Liver (tissue), 3 donors: ENCODE measurements at regions not wholly inside any gene's neighbourhood (a gene's known extent, or its start where the extent isn't known, plus 50 kb on each side); places are given as distances from the start of the nearest gene placed in this dataset.

Experiments
- FOXA1 ChIP-seq: IDR thresholded peaks from 2 replicates; pipeline ENCODE4 v1.6.1; 2016; ENCODE audit warnings: antibody characterized with exemption
- GABPA ChIP-seq, 2 donors: IDR thresholded peaks in 1 of 2; conservative IDR thresholded peaks in 1 of 2; 2 replicates each; pipeline ENCODE4 v1.6.1; 2016; ENCODE audit warnings: antibody characterized with exemption in 2 of 2, mild to moderate bottlenecking in 1 of 2, moderate library complexity in 1 of 2
- JUND ChIP-seq, 2 donors: IDR thresholded peaks; 2 replicates each; pipeline ENCODE4 v1.6.1; 2016; ENCODE audit warnings: antibody characterized with exemption in 2 of 2
- RAD21 ChIP-seq, 2 donors: IDR thresholded peaks; 2 replicates each; pipeline ENCODE4 v1.6.1; 2016; ENCODE audit warnings: antibody characterized with exemption in 2 of 2, mild to moderate bottlenecking in 2 of 2
- SP1 ChIP-seq: IDR thresholded peaks from 2 replicates; pipeline ENCODE4 v1.6.1; 2018; ENCODE audit warnings: antibody characterized with exemption, mild to moderate bottlenecking
- TAF1 ChIP-seq: conservative IDR thresholded peaks from 2 replicates; pipeline ENCODE4 v1.6.1; 2016; ENCODE audit warnings: antibody characterized with exemption, mild to moderate bottlenecking
- TF ChIP-seq, protein P1 (sequence below): IDR thresholded peaks from 2 replicates; pipeline ENCODE4 v1.6.1; 2016; ENCODE audit warnings: antibody characterized with exemption, mild to moderate bottlenecking
- TF ChIP-seq, protein P2 (sequence below): fragments of 150-350 bp; IDR thresholded peaks from 2 replicates; pipeline ENCODE4 v1.5.1; 2017; ENCODE audit warnings: improper control_type of control experiment, low read depth, low read length; ENCODE audit not compliant: missing input control
- TF ChIP-seq, protein P3 (sequence below): IDR thresholded peaks from 2 replicates; pipeline ENCODE4 v1.6.1; 2016; ENCODE audit warnings: antibody characterized with exemption
- TF ChIP-seq, protein P4 (sequence below): IDR thresholded peaks from 2 replicates; pipeline ENCODE4 v1.6.1; 2016; ENCODE audit warnings: antibody characterized with exemption
- donor health status: healthy.
- donor health status: healthy.

DNA sequence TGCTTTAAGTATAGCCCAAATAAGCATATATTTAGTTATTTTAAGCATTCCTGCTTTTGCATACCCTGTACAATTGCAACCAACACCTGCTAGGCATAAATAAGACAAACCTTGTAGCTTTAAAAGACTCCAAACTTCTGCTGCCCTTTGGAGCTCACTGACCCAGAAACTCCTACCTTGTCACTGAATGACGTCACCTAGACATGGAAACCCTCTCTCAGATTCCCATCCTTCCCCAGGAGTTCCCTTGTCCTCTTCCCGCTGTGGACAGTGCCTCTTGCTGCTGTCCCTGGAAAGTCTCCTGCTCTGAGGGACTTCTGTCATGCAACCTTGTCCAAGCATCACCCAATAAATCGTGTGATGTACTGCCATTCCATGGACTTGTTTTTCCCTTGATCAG, 507.2 kb downstream of the GRXCR1 start:
- TF ChIP-seq, protein P1, sequence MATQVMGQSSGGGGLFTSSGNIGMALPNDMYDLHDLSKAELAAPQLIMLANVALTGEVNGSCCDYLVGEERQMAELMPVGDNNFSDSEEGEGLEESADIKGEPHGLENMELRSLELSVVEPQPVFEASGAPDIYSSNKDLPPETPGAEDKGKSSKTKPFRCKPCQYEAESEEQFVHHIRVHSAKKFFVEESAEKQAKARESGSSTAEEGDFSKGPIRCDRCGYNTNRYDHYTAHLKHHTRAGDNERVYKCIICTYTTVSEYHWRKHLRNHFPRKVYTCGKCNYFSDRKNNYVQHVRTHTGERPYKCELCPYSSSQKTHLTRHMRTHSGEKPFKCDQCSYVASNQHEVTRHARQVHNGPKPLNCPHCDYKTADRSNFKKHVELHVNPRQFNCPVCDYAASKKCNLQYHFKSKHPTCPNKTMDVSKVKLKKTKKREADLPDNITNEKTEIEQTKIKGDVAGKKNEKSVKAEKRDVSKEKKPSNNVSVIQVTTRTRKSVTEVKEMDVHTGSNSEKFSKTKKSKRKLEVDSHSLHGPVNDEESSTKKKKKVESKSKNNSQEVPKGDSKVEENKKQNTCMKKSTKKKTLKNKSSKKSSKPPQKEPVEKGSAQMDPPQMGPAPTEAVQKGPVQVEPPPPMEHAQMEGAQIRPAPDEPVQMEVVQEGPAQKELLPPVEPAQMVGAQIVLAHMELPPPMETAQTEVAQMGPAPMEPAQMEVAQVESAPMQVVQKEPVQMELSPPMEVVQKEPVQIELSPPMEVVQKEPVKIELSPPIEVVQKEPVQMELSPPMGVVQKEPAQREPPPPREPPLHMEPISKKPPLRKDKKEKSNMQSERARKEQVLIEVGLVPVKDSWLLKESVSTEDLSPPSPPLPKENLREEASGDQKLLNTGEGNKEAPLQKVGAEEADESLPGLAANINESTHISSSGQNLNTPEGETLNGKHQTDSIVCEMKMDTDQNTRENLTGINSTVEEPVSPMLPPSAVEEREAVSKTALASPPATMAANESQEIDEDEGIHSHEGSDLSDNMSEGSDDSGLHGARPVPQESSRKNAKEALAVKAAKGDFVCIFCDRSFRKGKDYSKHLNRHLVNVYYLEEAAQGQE, result no peak
- TF ChIP-seq, protein P2, sequence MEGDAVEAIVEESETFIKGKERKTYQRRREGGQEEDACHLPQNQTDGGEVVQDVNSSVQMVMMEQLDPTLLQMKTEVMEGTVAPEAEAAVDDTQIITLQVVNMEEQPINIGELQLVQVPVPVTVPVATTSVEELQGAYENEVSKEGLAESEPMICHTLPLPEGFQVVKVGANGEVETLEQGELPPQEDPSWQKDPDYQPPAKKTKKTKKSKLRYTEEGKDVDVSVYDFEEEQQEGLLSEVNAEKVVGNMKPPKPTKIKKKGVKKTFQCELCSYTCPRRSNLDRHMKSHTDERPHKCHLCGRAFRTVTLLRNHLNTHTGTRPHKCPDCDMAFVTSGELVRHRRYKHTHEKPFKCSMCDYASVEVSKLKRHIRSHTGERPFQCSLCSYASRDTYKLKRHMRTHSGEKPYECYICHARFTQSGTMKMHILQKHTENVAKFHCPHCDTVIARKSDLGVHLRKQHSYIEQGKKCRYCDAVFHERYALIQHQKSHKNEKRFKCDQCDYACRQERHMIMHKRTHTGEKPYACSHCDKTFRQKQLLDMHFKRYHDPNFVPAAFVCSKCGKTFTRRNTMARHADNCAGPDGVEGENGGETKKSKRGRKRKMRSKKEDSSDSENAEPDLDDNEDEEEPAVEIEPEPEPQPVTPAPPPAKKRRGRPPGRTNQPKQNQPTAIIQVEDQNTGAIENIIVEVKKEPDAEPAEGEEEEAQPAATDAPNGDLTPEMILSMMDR, result no peak
- TF ChIP-seq RAD21 (IDR thresholded peaks at IDR 0.05), result no peak
- no peak for TF ChIP-seq FOXA1
- TF ChIP-seq, protein P3, sequence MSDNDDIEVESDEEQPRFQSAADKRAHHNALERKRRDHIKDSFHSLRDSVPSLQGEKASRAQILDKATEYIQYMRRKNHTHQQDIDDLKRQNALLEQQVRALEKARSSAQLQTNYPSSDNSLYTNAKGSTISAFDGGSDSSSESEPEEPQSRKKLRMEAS, result no peak
- TF ChIP-seq, protein P4, sequence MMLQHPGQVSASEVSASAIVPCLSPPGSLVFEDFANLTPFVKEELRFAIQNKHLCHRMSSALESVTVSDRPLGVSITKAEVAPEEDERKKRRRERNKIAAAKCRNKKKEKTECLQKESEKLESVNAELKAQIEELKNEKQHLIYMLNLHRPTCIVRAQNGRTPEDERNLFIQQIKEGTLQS, result no peak
- TF ChIP-seq JUND (IDR thresholded peaks at IDR 0.05), result no peak
- no peak for TF ChIP-seq SP1
- no peak for TF ChIP-seq TAF1
- TF ChIP-seq GABPA (IDR thresholded peaks at IDR 0.05 in 1 of 2, conservative IDR thresholded peaks at IDR 0.05 in 1 of 2), result no peak
